PC-3 (cell line): ENCODE measurements at regions not wholly inside any gene's neighbourhood (a gene's known extent, or its start where the extent isn't known, plus 50 kb on each side); places are given as distances from the start of the nearest gene placed in this dataset.

Experiments used
- ATAC-seq: fragments of 200-7000 bp; cut with Tn5 transposase; 2 replicates; pipeline ENCODE4 v1.9.1; 2020; ENCODE audit warnings: mild to moderate bottlenecking, moderate library complexity
- BruUV-seq: library from RNA; stranded (reverse); fragments of 400-500 nt; replicated peaks from 2 replicates; lab custom pipeline; 2021; lab: Mats Ljungman, UMichigan
- CTCF ChIA-PET: fragments of 300-600 bp; sonication (Branson Sonifier 250); formaldehyde crosslinking; loops from one replicate; lab custom pipeline; 2022; ENCODE audit warnings: antibody characterized with exemption; lab: Charles Lee
- POLR2A ChIA-PET: fragments of 300-600 bp; sonication (Branson Sonifier 250); formaldehyde crosslinking; loops from one replicate; lab custom pipeline; 2022; ENCODE audit warnings: antibody characterized with exemption; ENCODE audit not compliant: unreplicated experiment; lab: Charles Lee
- DNase-seq: peaks from one replicate; pipeline ENCODE4 v3.0.0-alpha.2; 2015
- H2AFZ ChIP-seq: fragments of 300-600 bp; sonication (generic); 2 replicates; pipeline ENCODE4 v1.6.0; 2016; ENCODE audit warnings: antibody characterized with exemption, low read length
- H3F3A ChIP-seq: fragments of 300-600 bp; sonication (generic); one replicate; pipeline ENCODE4 v1.6.0; 2017; ENCODE audit warnings: antibody characterized with exemption, low read length, control low read depth, mild to moderate bottlenecking; ENCODE audit not compliant: unreplicated experiment
- H3K27ac ChIP-seq: fragments of 300-600 bp; sonication (generic); 2 replicates; pipeline ENCODE4 v1.5.1; 2016; ENCODE audit warnings: mild to moderate bottlenecking, low read length
- H3K27me3 ChIP-seq: fragments of 300-600 bp; sonication (generic); 2 replicates; pipeline ENCODE4 v1.6.1; 2016; ENCODE audit warnings: low read length, mixed read lengths
- H3K36me3 ChIP-seq: fragments of 300-600 bp; sonication (generic); 2 replicates; pipeline ENCODE4 v1.6.1; 2016; ENCODE audit warnings: low read depth, mixed run types, low read length, mixed read lengths
- H3K4me1 ChIP-seq: fragments of 300-600 bp; sonication (generic); 2 replicates; pipeline ENCODE4 v1.5.1; 2016; ENCODE audit warnings: low read length; ENCODE audit not compliant: insufficient read depth
- H3K4me2 ChIP-seq: fragments of 300-600 bp; sonication (generic); 2 replicates; pipeline ENCODE4 v1.6.0; 2016; ENCODE audit warnings: low read length
- H3K4me3 ChIP-seq: fragments of 300-600 bp; sonication (generic); 2 replicates; pipeline ENCODE4 v1.5.1; 2016; ENCODE audit warnings: mild to moderate bottlenecking, low read length, mixed read lengths
- H3K79me2 ChIP-seq: fragments of 300-600 bp; sonication (generic); 2 replicates; pipeline ENCODE4 v1.6.1; 2017; ENCODE audit warnings: low read length, mixed read lengths
- H3K9ac ChIP-seq: fragments of 300-600 bp; sonication (generic); 2 replicates; pipeline ENCODE4 v1.6.0; 2016; ENCODE audit warnings: mild to moderate bottlenecking, low read length
- H3K9me2 ChIP-seq: fragments of 300-600 bp; sonication (generic); replicated peaks from 2 replicates; pipeline ENCODE4 v1.6.1; 2016; ENCODE audit warnings: mixed run types, low read length, mixed read lengths
- H3K9me3 ChIP-seq: fragments of 300-600 bp; sonication (generic); 2 replicates; pipeline ENCODE4 v1.6.1; 2016; ENCODE audit warnings: low read length, mixed read lengths
- H4K20me1 ChIP-seq: fragments of 300-600 bp; sonication (generic); 2 replicates; pipeline ENCODE4 v1.6.1; 2016; ENCODE audit warnings: low read length, mixed read lengths
- CTCF ChIP-seq: fragments of 300-600 bp; sonication (generic); conservative IDR thresholded peaks from 2 replicates; pipeline ENCODE4 v1.5.1; 2017; ENCODE audit warnings: antibody characterized with exemption, low read depth, mild to moderate bottlenecking, low read length
- EZH2 ChIP-seq: fragments of 300-600 bp; sonication (generic); IDR thresholded peaks from one replicate; pipeline ENCODE4 v1.6.1; 2017; ENCODE audit warnings: antibody characterized with exemption, mild to moderate bottlenecking, low read length; ENCODE audit not compliant: unreplicated experiment
- EZH2phosphoT487 ChIP-seq: fragments of 300-600 bp; sonication (generic); IDR thresholded peaks from 2 replicates; pipeline ENCODE4 v1.6.1; 2018; ENCODE audit warnings: mild to moderate bottlenecking, antibody characterized with exemption, low read length, borderline replicate concordance
- intact Hi-C: fragments of 100-400 bp; cut with micrococcal nuclease; formaldehyde crosslinking; loops from 2 replicates; pipeline ENCODE4 v1.9.0; 2023

GRCh38 chr15:94792196-94792595 is 560.8 kb downstream of the MCTP2 start:
- H3F3A ChIP-seq = no peaks in the 10 kb centered on the region
- H3K79me2 ChIP-seq = no peaks in the 10 kb centered on the region
- no peaks in the 10 kb centered on the region for H3K9me3 ChIP-seq
- POLR2A ChIA-PET = no interaction called here
- CTCF ChIA-PET = no interaction called here
- ATAC-seq = no peak
- H3K36me3 ChIP-seq = no peaks in the 10 kb centered on the region
- peak; percentile 41 for DNase-seq
- intact Hi-C loops = no loop called here
- no peaks in the 10 kb centered on the region for H3K27me3 ChIP-seq
- H3K9me2 ChIP-seq = no peaks in the 10 kb centered on the region
- H3K4me2 ChIP-seq = no peak overlapping the region
- no peak overlapping the region for H3K27ac ChIP-seq
- no peak overlapping the region for H2AFZ ChIP-seq
- no peaks in the 10 kb centered on the region for H4K20me1 ChIP-seq
- no peaks in the 10 kb centered on the region for H3K4me1 ChIP-seq
- H3K4me3 ChIP-seq = no peak overlapping the region
- TF ChIP-seq EZH2 = no peak
- TF ChIP-seq CTCF = no peak
- TF ChIP-seq EZH2phosphoT487 = no peak
- H3K9ac ChIP-seq = no peak overlapping the region
- BruUV-seq = no TSS peak

GRCh38 chr15:94793207-94793606 is 561.8 kb downstream of the MCTP2 start:
- Histone ChIP-seq H3K27ac (no peak overlapping the region), H2AFZ (no peak overlapping the region), H3K79me2 (no peaks in the 10 kb centered on the region), H4K20me1 (no peaks in the 10 kb centered on the region), H3K4me3 (no peak overlapping the region), H3K36me3 (no peaks in the 10 kb centered on the region), H3K9me3 (no peaks in the 10 kb centered on the region), H3K4me2 (no peak overlapping the region), H3K4me1 (no peaks in the 10 kb centered on the region), H3K27me3 (no peaks in the 10 kb centered on the region), H3K9ac (no peak overlapping the region), H3F3A (no peaks in the 10 kb centered on the region), H3K9me2 (no peaks in the 10 kb centered on the region)
- CTCF ChIA-PET = no interaction called here
- ATAC-seq (no peak), DNase-seq (no peak)
- BruUV-seq = no TSS peak
- TF ChIP-seq EZH2phosphoT487 = no peak
- no peak for TF ChIP-seq CTCF
- TF ChIP-seq EZH2 = no peak
- intact Hi-C loops = no loop called here
- POLR2A ChIA-PET = no interaction called here

GRCh38 chr15:94793641-94794040 is 562.3 kb downstream of the MCTP2 start:
- Histone ChIP-seq H3K4me1 (no peaks in the 10 kb centered on the region), H2AFZ (no peak overlapping the region), H3K79me2 (no peaks in the 10 kb centered on the region), H3K27ac (no peak overlapping the region), H4K20me1 (no peaks in the 10 kb centered on the region), H3K9me2 (no peaks in the 10 kb centered on the region), H3K27me3 (no peaks in the 10 kb centered on the region), H3K4me2 (no peak overlapping the region), H3K9ac (no peak overlapping the region), H3F3A (no peaks in the 10 kb centered on the region), H3K36me3 (no peaks in the 10 kb centered on the region), H3K9me3 (no peaks in the 10 kb centered on the region), H3K4me3 (no peak overlapping the region)
- TF ChIP-seq CTCF (no peak), EZH2phosphoT487 (no peak), EZH2 (no peak)
- POLR2A ChIA-PET = no interaction called here
- no TSS peak for BruUV-seq
- CTCF ChIA-PET = no interaction called here
- ATAC-seq (no peak), DNase-seq (peak; percentile 40)
- intact Hi-C loops = no loop called here
